ENCODE measurements at regions not wholly inside any gene's neighbourhood (a gene's known extent, or its start where the extent isn't known, plus 50 kb on each side); places are given as distances from the start of the nearest gene placed in this dataset.

- no peak for DNase-seq
Observed at GRCh38 chr4:54152846-54153600, 53.1 kb downstream of the GSX2 start.

- DNase-seq: no peak
Observed at GRCh38 chr4:54155936-54156335, 56.0 kb downstream of the GSX2 start.

- DNase-seq: peak; percentile 19 to 67 (median 52)
Observed at GRCh38 chr4:54157606-54158005, 57.6 kb downstream of the GSX2 start.

- no peak for DNase-seq
Observed at GRCh38 chr4:54159543-54159942, 59.6 kb downstream of the GSX2 start.

- no peak for DNase-seq
Observed at GRCh38 chr4:54165011-54165410, 64.1 kb upstream of the PDGFRA start.

GRCh38 chr4:54165438-54165837 is 63.7 kb upstream of the PDGFRA start:
- no peak for DNase-seq

- no peak for DNase-seq
Observed at GRCh38 chr4:54167508-54167907, 61.6 kb upstream of the PDGFRA start.

GRCh38 chr4:54169176-54169575 is 59.9 kb upstream of the PDGFRA start:
- peak in 2 of 4 experiments; percentile 22 to 43 for DNase-seq

GRCh38 chr4:54172156-54172555 is 56.9 kb upstream of the PDGFRA start:
- peak in 1 of 4 experiments; percentile 6 for DNase-seq

GRCh38 chr4:54173281-54173912 is 55.7 kb upstream of the PDGFRA start:
- no peak for DNase-seq

- no peak for DNase-seq
Observed at GRCh38 chr4:54176202-54176601, 52.9 kb upstream of the PDGFRA start.
